Thyroid gland (tissue), 4 donors: ENCODE measurements at regions not wholly inside any gene's neighbourhood (a gene's known extent, or its start where the extent isn't known, plus 50 kb on each side); places are given as distances from the start of the nearest gene placed in this dataset.
"Not testable (repeated sequence)": the region's sequence is repeated elsewhere in the genome, so short reads cannot be mapped to it uniquely, and the experiment has no call there.

Experiments used
- DNase-seq, 2 donors: peaks; one replicate each; pipeline ENCODE4 v3.0.0-alpha.2; 2019
- H3K27ac ChIP-seq, 3 donors: fragments of 200-600 bp; sonication (generic); 1 replicate in 2 of 3; 2 replicates in 1 of 3; pipeline ENCODE4 v1.5.1; 2016 to 2019; ENCODE audit warnings: mild to moderate bottlenecking in 1 of 3, moderate library complexity in 1 of 3
- H3K27me3 ChIP-seq: fragments of 200-600 bp; sonication (generic); one replicate; pipeline ENCODE4 v1.5.1; 2019
- H3K36me3 ChIP-seq, 2 donors: fragments of 200-600 bp; sonication (generic); one replicate each; pipeline ENCODE4 v1.5.1; 2016 to 2019
- H3K4me1 ChIP-seq, 2 donors: fragments of 200-600 bp; sonication (generic); one replicate each; pipeline ENCODE4 v1.5.1; 2017 to 2019
- H3K4me3 ChIP-seq, 3 donors: fragments of 200-600 bp; sonication (generic); replicated peaks in 1 of 3; 1 replicate in 2 of 3; 2 replicates in 1 of 3; pipeline ENCODE4 v1.5.1; 2016; ENCODE audit warnings: mild to moderate bottlenecking in 1 of 3
- H3K9me3 ChIP-seq: fragments of 200-600 bp; sonication (generic); one replicate; pipeline ENCODE4 v1.5.1; 2017
- POLR2A ChIP-seq, 2 donors: fragments of 450-650 bp; IDR thresholded peaks; one replicate each; pipeline ENCODE4 v1.6.1; 2017; ENCODE audit warnings: antibody characterized with exemption in 2 of 2, mild to moderate bottlenecking in 2 of 2, moderate library complexity in 1 of 2
- WGBS, 2 donors: methylation state at CpG; one replicate each; pipeline ENCODE4 v1.1.5; 2017; 5-methylcytosine and 5-hydroxymethylcytosine counted together
- intact Hi-C: fragments of 100-400 bp; cut with DNase I; formaldehyde crosslinking; loops from one replicate; pipeline ENCODE4 v1.15.1; 2023
- TF ChIP-seq, protein P1 (sequence below), 6 experiments: fragments of 200-600 bp in 3 of 6; fragments of 450-650 bp in 3 of 6; sonication (generic) in 3 of 6; IDR thresholded peaks; one replicate each; pipeline ENCODE4 v1.5.1; 2016 to 2019; ENCODE audit warnings: antibody characterized with exemption in 6 of 6, mild to moderate bottlenecking in 2 of 6, inconsistent platforms in 1 of 6, moderate library complexity in 1 of 6

- WGBS, 2 donors: 43 to 52% methylated on average over 3 of the region's 3 CpGs
- no peaks in the 10 kb centered on the region for H3K4me1 ChIP-seq
- no peaks in the 10 kb centered on the region for H3K9me3 ChIP-seq
- TF ChIP-seq POLR2A (IDR thresholded peaks at IDR 0.05): no peak
- TF ChIP-seq, protein P1, sequence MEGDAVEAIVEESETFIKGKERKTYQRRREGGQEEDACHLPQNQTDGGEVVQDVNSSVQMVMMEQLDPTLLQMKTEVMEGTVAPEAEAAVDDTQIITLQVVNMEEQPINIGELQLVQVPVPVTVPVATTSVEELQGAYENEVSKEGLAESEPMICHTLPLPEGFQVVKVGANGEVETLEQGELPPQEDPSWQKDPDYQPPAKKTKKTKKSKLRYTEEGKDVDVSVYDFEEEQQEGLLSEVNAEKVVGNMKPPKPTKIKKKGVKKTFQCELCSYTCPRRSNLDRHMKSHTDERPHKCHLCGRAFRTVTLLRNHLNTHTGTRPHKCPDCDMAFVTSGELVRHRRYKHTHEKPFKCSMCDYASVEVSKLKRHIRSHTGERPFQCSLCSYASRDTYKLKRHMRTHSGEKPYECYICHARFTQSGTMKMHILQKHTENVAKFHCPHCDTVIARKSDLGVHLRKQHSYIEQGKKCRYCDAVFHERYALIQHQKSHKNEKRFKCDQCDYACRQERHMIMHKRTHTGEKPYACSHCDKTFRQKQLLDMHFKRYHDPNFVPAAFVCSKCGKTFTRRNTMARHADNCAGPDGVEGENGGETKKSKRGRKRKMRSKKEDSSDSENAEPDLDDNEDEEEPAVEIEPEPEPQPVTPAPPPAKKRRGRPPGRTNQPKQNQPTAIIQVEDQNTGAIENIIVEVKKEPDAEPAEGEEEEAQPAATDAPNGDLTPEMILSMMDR (IDR thresholded peaks at IDR 0.05): no peak
- no peak for DNase-seq
- intact Hi-C loops: no loop called here
- H3K36me3 ChIP-seq: no peaks in the 10 kb centered on the region
- no peaks in the 10 kb centered on the region for H3K27me3 ChIP-seq
- H3K4me3 ChIP-seq: no peak overlapping the region
- no peak overlapping the region for H3K27ac ChIP-seq
Measured at GRCh38 chr6:51301962-51302361, 483.3 kb downstream of the TFAP2B start.

GRCh38 chr6:51302431-51302830, 483.8 kb downstream of the TFAP2B start:
- H3K36me3 ChIP-seq: no peaks in the 10 kb centered on the region
- H3K27me3 ChIP-seq: no peaks in the 10 kb centered on the region
- intact Hi-C loops: no loop called here
- no peak overlapping the region for H3K27ac ChIP-seq
- no peak for TF ChIP-seq POLR2A (IDR thresholded peaks at IDR 0.05)
- TF ChIP-seq, protein P1 (IDR thresholded peaks at IDR 0.05): no peak
- 97 to 99% methylated on average over 2 of the region's 2 CpGs for WGBS, 2 donors
- H3K4me3 ChIP-seq: no peak overlapping the region
- H3K9me3 ChIP-seq: no peaks in the 10 kb centered on the region
- no peak for DNase-seq
- H3K4me1 ChIP-seq: no peaks in the 10 kb centered on the region

- H3K27ac ChIP-seq: no peak overlapping the region
- WGBS, 2 donors: 74 to 85% methylated on average over 2 of the region's 2 CpGs
- no peaks in the 10 kb centered on the region for H3K36me3 ChIP-seq
- TF ChIP-seq, protein P1 (IDR thresholded peaks at IDR 0.05): no peak
- no peaks in the 10 kb centered on the region for H3K4me1 ChIP-seq
- H3K4me3 ChIP-seq: no peak overlapping the region
- no peak for DNase-seq
- no peaks in the 10 kb centered on the region for H3K9me3 ChIP-seq
- intact Hi-C loops: no loop called here
- no peaks in the 10 kb centered on the region for H3K27me3 ChIP-seq
Measured at GRCh38 chr6:51303338-51303737, 484.7 kb downstream of the TFAP2B start.

DNA sequence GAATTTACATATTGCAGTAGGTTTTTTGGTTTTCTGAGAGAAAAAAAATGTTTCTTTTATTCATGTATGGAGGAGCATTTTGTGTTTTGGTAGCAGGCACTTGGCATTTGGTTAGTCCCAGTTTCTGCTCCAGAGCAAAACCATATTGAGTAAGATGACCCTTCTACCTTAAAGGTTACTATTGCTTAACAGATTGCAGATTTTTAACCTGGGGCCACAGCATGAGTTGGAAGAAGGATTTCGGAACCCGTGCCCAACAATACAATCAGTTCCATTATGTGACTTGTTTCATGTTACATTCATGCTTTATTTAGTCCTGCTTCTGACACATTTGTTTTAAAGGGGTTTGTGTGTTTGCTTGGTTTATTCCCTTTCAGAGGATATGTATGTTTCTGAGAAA, 496.3 kb downstream of the TFAP2B start:
- WGBS, 2 donors: 67 to 88% methylated on average over 2 of the region's 2 CpGs
- no peaks in the 10 kb centered on the region for H3K27me3 ChIP-seq
- no peaks in the 10 kb centered on the region for H3K9me3 ChIP-seq
- no peak overlapping the region for H3K4me3 ChIP-seq
- TF ChIP-seq, protein P1 (IDR thresholded peaks at IDR 0.05): no peak
- no peak for TF ChIP-seq POLR2A (IDR thresholded peaks at IDR 0.05)
- no peaks in the 10 kb centered on the region for H3K4me1 ChIP-seq
- DNase-seq: no peak
- intact Hi-C loops: no loop called here
- H3K36me3 ChIP-seq: no peaks in the 10 kb centered on the region
- H3K27ac ChIP-seq: no peak overlapping the region

- 55 to 75% methylated on average over 5 of the region's 5 CpGs for WGBS, 2 donors
- H3K36me3 ChIP-seq: no peaks in the 10 kb centered on the region
- TF ChIP-seq POLR2A (IDR thresholded peaks at IDR 0.05): no peak
- TF ChIP-seq, protein P1 (IDR thresholded peaks at IDR 0.05): no peak
- H3K9me3 ChIP-seq: no peaks in the 10 kb centered on the region
- DNase-seq: no peak
- no peak overlapping the region for H3K4me3 ChIP-seq
- intact Hi-C loops: no loop called here
- H3K27me3 ChIP-seq: no peaks in the 10 kb centered on the region
- H3K4me1 ChIP-seq: no peaks in the 10 kb centered on the region
- no peak overlapping the region for H3K27ac ChIP-seq
Measured at GRCh38 chr6:51318674-51319073, 500.0 kb downstream of the TFAP2B start.

DNA sequence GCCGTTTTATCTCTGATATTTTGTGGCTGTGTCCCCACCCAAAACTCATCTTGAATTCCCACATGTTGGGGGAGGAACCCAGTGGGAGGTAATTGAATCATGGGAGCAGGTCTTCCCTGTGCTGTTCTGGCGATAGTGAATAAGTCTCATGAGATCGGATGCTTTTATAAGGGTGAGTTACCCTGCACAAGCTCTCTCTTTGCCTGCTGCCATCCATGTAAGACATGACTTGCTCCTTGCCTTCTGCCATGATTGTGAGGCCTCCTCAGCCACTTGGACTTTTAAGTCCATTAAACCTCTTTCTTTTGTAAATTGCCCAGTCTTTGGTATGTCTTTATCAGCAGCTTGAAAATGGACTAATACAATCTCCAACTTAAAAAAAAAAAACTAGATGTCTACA, 502.8 kb downstream of the TFAP2B start:
- WGBS, 2 donors: 90 to 93% methylated on average over 3 of the region's 3 CpGs
- H3K4me1 ChIP-seq, H3K27me3 ChIP-seq, H3K9me3 ChIP-seq, H3K27ac ChIP-seq, intact Hi-C loops, H3K4me3 ChIP-seq, H3K36me3 ChIP-seq, DNase-seq: not testable (repeated sequence)
